WI38 (cell line): ENCODE measurements at regions not wholly inside any gene's neighbourhood (a gene's known extent, or its start where the extent isn't known, plus 50 kb on each side); places are given as distances from the start of the nearest gene placed in this dataset.

Source experiments
- H3K4me3 ChIP-seq: 2 replicates; pipeline ENCODE4 v1.5.1; 2011; ENCODE audit warnings: low read depth, mild to moderate bottlenecking, control low read depth, low read length
- TF ChIP-seq, protein P1 (sequence below): IDR thresholded peaks from 2 replicates; pipeline ENCODE4 v1.5.1; 2012; ENCODE audit warnings: low read depth, mild to moderate bottlenecking, control low read depth, low read length

DNA sequence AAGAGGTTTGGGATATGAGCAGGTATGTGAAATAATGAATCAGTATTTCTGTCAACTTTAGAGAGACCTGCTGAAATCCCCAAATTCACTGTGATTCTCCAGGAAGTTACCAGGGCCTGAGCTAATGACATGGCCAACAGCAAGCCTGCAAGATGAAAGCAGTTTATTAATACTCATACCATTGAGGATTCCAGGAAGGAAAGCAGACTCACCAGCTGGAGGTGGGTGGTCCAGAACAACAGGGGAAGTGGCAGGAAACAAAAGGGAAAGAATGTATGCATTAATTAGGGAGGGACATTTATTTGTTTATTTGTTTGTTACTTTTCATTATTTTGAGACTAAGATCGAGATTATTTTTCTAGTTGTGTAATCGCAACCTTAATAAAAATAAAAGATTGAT is 196.6 kb upstream of the AGA start:
- H3K4me3 ChIP-seq, result no peak overlapping the region
- TF ChIP-seq, protein P1, sequence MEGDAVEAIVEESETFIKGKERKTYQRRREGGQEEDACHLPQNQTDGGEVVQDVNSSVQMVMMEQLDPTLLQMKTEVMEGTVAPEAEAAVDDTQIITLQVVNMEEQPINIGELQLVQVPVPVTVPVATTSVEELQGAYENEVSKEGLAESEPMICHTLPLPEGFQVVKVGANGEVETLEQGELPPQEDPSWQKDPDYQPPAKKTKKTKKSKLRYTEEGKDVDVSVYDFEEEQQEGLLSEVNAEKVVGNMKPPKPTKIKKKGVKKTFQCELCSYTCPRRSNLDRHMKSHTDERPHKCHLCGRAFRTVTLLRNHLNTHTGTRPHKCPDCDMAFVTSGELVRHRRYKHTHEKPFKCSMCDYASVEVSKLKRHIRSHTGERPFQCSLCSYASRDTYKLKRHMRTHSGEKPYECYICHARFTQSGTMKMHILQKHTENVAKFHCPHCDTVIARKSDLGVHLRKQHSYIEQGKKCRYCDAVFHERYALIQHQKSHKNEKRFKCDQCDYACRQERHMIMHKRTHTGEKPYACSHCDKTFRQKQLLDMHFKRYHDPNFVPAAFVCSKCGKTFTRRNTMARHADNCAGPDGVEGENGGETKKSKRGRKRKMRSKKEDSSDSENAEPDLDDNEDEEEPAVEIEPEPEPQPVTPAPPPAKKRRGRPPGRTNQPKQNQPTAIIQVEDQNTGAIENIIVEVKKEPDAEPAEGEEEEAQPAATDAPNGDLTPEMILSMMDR, result no peak

DNA sequence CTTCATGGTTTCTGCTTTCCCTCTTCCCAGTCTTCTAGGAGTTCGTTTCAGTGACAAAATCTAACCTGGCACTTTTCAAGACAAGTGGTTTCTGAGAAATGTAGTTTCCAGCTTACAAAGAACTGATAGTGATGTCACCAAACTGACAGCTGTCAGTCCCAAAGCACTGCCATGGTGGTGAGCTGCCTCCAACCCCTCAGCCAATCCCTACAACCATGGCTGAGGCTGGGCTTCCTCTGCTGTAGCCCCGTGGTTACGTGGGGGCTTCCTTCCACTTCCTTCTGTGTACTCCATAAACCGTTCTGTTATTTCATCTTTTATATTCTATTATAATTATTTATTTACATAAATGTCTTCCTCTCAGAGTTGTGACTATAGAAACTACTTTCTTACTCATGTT is 198.6 kb upstream of the AGA start:
- no peak overlapping the region for H3K4me3 ChIP-seq
- TF ChIP-seq, protein P1, result no peak

DNA sequence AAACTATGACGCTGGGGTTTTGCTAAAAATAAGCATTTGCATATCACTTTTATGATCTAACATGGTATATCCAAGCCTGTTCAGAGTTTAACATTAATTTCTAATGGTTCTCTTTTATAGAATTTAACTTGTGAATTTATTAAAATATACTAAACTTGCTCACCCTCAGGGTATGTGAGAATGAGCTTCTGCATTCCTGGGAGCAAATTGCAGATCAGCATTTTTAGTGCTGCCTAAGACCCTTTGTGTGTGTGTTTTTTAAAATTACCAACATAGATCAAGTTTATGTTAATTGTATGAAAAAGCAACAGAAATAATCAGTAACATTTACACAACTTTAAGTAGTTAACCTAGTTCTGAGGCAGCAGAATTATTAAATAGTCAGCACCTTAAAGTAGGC is 218.0 kb upstream of the AGA start:
- TF ChIP-seq, protein P1, result no peak
- H3K4me3 ChIP-seq, result no peak overlapping the region

DNA sequence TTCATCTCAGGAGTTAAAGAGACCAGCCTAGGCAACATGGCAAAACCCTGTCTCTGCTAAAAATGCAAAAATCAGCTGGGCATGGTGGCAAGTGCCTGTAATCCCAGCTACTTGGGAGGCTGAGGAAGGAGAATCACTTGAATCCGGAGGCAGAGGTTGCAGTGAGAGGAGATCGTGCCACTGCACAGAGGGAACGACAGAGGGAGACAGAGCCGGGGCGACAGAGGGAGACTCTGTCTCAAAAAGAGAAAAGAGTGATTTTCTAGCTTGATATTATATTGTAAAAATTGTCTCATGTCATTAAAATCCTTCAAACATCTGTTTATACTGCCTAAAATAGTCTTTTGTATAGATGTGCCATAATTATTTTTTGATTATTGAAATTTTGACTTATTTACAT is 225.4 kb upstream of the AGA start:
- TF ChIP-seq, protein P1, result no peak
- no peak overlapping the region for H3K4me3 ChIP-seq

DNA sequence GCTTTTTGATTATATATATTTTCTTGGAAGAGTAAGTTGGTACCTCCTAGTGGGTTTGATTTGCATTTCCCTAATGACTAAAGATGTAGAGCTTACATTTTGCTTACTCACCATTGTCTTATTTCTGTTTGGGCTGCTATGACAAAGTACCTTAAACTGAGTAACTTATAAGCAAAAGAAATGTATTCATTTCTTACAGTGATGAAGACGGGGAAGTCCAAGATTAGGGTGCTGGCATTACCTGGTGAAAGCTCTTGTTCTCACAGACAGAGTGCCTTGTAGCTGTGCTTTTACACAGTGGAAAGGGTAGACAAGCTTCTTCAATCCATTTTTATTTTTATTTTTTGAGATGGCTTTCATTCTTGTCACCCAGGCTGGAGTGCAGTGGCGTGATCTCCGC is 229.2 kb upstream of the AGA start:
- TF ChIP-seq, protein P1, result no peak
- no peak overlapping the region for H3K4me3 ChIP-seq

DNA sequence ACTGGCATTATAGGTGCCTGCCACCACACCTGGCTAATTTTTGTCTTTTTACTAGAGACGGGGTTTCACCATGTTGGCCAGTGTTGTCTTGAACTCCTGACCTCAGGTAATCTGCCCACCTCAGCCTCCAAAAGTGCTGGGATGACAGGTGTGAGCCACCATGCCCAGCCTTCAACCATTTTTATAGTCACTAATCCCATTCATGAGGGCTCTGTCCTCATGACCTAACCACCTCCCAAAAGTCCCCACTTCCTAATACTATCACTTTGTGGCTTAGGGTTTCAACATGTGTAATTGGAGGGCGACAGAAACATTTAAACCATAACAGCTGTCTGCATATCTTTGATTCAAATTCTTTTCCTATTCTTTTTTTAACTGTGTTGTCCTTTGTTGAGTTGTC is 229.6 kb upstream of the AGA start:
- TF ChIP-seq, protein P1, result no peak

DNA sequence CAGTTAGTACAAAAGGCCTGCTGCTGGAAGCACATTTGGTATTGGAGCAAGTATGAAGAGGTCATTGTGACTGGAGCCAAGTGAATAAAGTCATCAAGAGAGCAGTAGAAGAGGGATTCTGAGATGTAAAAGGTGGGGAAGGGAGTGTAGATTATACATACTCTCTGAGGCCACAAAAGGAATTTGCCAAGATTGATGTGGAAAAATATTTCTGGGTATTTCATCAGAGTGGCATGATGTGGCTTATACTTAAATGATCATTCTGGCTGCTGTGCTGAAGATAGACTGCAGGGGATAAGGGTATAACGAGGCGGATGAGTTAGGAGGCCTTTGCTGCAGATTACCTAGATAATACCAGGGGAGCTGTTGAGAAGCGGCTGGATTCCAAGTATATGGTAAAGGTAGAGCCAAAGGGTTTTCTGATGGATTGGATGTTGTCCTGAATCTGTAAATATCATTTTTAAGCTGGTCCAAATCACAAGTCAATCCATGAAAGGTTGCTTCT is 231.8 kb upstream of the AGA start:
- no peak overlapping the region for H3K4me3 ChIP-seq
- TF ChIP-seq, protein P1, result no peak

More for the DNA sequence above, 229.6 kb upstream of the AGA start:
- H3K4me3 ChIP-seq, result no peak overlapping the region
